CD4-positive, alpha-beta T cell treated with Interleukin-2 at 100 ng/mL for 4 hours (primary cell): ENCODE measurements at regions not wholly inside any gene's neighbourhood (a gene's known extent, or its start where the extent isn't known, plus 50 kb on each side); places are given as distances from the start of the nearest gene placed in this dataset.
"Not testable (repeated sequence)": the region's sequence is repeated elsewhere in the genome, so short reads cannot be mapped to it uniquely, and the experiment has no call there.

Experiments
- DNase-seq: peaks from one replicate; pipeline ENCODE4 v3.0.0-alpha.2; 2020; ENCODE audit warnings: low spot score

- DNase-seq: no peak
These were observed 108.0 kb upstream of the ALKAL2 start for GRCh38 chr2:395886-396285.

GRCh38 chr2:393711-394696 lies 106.1 kb upstream of the ALKAL2 start:
- DNase-seq: peak; percentile 56

GRCh38 chr2:392926-393280 lies 105.0 kb upstream of the ALKAL2 start:
- DNase-seq: no peak

DNA sequence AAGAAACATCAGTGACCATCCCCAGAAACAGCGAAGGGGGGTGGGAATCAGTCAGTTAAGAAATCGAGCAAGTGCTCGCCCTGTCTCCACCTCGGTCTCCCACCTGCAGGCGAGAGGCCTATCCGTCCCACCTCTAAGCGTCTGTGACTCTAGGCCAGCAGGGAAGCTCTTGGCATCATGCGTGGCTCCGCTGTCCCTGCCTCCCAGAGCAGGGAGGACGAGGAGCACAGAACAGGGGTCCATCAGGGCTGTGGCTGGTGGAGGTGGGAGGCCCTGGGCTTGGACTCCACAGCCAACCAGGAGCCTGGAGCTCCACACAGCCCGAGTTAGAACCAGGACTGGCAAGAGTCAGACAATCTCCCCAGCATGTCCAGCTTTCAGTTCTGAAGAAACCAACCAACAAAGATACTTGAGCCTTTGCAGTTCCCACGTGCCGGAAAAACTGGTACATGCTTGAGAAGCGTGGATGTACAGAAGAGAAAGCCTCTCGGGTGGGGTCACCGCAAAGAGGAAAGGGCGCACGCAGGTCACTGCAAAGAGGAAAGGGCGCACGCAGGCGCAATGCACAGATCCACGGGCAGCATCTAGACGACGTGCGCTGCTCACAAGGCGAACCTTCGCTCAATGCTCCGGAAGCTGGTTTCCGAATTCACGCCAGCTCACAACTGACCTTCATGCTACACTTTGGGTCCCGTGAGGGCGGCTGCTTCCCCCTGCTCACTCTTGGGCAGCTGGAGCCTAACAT lies 104.5 kb upstream of the ALKAL2 start:
- no peak for DNase-seq

DNA sequence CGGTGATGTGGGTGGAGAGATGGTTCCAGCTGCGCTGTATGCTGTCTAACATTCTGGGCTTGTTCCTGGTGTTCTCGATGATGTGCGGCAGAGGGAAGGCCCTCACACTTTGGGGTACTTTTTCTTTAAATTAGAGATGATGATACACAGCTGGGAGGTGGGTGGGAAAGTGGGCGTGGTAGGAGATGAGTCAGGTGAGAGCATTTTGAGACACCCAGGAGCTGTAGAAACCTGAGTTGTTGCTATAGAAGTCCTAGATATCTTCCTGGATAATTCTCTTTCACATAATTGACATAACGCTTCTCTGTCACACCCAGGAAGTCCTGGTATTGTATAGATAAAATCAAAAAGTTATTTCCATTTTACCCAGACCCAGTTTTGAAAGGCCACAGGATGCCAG lies 103.8 kb upstream of the ALKAL2 start:
- DNase-seq: no peak

- no peak for DNase-seq
These were observed 103.1 kb upstream of the ALKAL2 start for GRCh38 chr2:390959-391358.

DNA sequence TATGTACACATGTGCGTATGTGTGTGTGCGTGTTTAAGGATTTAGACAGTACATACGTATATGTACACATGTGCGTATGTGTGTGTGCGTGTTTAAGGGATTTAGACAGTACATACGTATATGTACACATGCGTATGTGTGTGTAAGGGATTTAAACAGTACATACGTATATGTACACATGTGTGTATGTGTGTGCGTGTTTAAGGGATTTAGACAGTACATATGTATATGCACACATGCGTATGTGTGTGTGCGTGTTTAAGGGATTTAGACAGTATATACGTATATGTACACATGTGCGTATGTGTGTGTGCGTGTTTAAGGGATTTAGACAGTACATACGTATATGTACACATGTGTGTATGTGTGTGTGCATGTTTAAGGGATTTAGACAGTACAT lies 102.1 kb upstream of the ALKAL2 start:
- not testable (repeated sequence) for DNase-seq

DNA sequence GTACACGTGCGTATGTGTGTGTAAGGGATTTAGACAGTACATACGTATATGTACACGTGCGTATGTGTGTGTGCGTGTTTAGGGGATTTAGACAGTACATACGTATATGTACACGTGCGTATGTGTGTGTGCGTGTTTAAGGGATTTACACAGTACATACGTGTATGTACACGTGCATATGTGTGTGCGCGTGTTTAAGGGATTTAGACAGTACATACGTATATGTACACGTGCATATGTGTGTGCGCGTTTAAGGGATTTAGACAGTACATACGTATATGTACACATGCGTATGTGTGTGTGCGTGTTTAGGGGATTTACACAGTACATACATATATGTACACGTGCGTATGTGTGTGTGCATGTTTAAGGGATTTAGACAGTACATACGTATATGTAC lies 100.9 kb upstream of the ALKAL2 start:
- DNase-seq: not testable (repeated sequence)

- DNase-seq: no peak
These were observed 100.1 kb upstream of the ALKAL2 start for GRCh38 chr2:387980-388421.

DNA sequence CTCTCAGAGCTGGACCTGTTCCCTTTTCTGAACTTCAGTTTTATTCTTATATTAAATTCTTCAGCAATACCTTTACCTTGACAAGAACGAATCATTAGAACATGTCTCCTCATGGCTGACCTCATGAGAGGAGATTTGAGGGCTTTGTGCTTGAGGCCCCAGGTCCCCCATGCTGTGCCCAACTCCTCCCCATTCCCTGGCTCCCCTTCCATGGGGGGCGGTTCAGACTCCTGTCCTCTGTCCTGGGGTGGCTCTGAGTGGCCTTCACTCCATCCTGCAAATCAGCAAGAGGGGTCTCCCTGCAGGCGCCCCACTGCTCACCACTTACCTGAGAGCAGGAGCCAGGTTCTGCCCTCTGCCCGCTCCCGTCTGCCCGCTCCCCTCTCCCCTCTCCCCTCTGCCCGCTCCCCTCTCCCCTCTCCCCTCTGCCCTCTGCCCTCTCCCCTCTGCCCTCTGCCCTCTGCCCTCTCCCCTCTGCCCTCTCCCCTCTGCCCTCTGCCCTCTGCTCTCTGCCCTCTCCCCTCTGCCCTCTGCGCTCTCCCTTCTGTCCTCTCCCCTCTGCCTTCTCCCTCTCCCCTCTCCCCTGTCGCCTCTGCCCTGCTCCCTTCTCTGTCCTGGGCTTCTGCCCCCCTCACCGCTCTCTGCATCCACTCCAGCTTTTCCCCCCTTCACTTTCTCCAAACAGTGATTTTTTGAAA lies 98.7 kb upstream of the ALKAL2 start:
- DNase-seq: no peak

DNA sequence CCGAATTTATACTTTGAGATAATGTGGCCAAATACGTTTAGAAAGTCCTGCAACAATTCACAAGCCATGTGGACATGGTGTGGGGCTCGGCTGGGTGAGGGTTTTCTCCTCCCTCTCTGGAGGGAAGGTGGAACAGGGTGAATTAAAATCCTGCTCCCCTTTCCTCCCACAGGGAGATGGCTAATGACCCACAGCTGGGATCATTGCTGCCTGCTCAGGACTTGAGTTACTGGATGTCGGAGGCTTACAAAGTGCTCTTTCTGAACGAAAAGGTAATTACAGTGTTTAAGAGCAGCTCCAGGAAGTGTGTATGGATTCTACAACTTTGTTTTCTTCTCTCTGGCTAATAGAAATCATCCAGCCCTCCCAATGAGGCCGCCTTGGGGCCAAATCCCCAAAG lies 97.9 kb upstream of the ALKAL2 start:
- no peak for DNase-seq

DNA sequence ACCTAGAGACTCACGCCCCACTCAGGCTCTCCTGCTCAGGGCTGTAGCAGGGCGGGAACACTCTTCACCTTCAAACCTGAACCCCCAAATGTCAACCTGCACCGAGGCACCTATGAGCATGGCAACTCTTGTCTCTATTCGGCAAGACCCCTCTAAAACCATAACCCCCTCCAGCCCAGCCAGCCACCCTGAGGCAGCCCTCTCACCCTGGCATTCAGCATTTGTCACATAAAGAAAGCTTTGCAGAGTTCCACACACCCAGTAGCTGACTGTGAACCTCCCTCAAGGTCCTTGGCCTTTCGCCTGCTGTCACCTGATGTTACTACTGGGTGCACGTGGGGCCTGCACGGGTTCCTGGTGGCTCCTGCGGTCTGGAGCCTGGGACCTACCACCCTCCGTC lies 97.2 kb upstream of the ALKAL2 start:
- no peak for DNase-seq

GRCh38 chr2:383888-384287 lies 96.0 kb upstream of the ALKAL2 start:
- DNase-seq: no peak

DNA sequence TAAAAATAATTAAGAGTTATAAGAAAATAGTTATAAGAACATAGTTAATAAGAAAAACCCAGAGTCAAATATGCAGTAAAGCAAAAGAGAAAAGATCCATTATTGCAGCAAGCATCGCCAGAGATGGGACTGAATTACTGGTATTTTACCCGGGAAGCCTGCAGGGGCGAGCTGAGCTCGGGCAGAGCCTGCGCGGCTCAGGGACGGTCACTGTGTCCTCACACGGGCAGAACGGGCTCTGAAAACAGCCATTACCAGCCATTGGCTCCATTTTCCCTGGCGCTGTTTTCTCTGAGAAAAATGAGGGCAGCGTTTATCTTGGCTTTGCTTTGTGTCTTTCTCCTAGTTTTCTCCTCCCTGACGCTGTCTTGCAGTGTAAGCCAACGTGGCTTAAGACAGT lies 95.3 kb upstream of the ALKAL2 start:
- DNase-seq: no peak

DNA sequence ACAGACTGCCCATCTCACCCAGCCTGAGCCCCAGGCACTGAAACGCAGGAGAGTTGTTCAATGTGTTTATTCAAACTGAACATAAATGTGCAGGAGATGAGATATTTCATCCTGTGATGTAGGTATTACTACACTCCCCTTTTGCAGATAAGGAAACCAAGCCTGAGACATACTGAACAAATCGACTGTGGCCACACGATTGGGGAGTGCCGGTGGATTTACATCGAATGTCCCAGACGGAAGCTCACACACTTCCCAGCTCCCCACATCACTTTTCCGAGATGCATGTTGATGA lies 94.8 kb upstream of the ALKAL2 start:
- DNase-seq: no peak

DNA sequence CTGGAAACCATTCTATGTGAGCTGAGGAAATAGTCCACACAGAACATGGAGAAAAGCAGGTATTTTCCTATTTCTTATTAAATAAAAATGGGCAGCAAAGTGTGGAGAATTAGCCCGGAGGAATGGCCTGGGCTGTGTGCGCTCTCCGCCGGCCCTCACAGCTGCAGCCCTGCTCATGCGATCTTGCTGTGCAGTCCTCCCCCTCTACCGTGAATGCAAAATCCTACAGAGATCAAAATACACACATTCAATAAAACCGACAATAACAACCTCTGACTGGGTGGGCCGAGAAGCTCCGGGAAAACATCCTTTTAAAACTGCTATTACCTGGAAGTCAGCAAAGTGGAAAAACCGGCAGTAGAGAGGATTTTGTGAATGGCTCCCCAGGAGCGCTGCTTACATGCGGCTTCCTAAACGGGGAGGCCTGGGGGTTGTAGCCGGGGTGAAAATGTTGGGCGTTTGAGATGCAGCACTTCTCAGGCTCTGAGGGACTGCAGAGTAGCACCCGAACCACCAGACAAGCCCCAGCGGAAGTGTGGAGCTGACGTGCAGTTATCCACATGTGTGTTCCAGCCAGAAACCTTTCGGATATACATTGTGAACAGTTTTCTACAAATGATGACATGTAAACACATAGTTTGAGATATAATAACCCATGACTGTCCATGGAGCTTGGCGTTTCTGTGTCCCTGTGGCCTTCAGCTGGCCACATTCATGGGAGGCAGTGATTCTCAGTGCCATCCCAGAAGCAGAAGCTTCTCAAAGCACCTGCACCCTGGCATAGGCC lies 94.2 kb upstream of the ALKAL2 start:
- no peak for DNase-seq

DNA sequence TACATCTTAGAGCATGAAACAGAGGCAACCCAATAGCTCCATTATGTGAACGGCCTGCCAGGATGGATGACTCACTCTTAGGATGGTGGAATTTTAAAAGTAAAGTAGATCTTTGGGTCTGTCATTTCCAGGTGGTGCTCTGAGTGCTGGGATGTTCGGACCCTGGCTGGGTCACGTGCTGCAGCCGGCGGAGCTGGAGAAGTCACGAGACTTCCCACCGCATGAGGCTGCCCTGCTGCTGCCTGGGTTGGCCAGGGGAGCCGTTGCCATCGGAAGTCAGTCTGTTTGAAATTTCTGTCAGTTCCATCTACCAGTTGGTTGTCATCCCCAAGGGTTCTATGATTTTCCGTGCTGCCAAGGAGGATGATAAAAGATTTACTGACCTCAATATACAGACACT lies 93.3 kb upstream of the ALKAL2 start:
- no peak for DNase-seq

DNA sequence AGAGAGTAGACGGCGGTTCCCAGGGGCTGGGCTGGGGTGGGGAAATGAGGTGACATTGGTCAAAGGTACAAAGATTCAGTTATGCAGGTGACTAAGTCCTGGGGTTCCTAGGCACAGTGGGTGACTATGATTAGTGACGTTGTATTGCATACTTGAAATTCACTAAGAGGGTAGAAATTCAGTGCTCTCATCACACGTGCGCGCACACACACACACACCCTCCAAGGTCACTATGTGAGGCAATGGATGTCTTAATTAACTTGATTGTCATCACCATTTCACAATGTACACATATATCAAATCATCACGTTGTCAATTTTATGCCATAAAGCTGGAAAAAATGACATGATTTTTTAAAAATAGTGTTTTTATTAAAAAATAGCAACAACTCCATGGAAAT lies 92.9 kb upstream of the ALKAL2 start:
- DNase-seq: no peak

DNA sequence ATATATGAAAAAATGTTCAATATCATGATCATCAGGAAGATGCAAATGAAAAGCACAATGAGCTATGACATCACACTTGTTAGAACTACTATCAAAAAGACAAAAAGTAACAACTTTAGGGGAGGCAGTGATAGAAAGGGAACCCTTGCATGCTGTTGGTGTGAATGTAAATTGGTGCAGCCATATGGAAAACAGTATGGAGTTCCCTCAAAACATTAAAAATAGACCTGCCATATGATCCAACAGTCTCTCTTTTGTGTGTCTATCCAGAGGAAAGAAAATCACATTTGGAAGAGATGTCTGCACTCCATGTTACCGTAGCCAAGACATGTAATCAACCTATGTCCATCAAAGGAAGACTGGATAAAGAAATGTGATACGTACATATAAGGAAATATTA lies 92.3 kb upstream of the ALKAL2 start:
- DNase-seq: no peak

GRCh38 chr2:379778-380177 lies 91.9 kb upstream of the ALKAL2 start:
- DNase-seq: no peak

DNA sequence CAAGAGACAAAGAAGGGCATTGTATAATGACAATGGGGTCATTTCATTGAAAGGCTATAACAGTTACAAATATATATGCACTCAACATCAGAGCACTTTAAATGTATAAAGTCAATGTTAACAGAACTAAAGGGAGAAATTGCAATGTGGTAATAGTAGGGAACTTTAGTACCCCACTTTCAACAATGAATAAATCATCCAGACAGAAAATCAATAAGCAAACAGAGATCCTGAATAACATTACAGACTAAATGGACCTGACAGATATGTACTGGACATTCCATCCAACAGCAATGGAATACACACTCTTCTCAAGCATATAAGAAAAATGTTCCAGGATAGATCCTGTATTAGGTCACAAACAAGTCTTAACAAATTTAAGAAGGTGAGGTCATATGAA lies 90.5 kb upstream of the ALKAL2 start:
- DNase-seq: no peak

DNA sequence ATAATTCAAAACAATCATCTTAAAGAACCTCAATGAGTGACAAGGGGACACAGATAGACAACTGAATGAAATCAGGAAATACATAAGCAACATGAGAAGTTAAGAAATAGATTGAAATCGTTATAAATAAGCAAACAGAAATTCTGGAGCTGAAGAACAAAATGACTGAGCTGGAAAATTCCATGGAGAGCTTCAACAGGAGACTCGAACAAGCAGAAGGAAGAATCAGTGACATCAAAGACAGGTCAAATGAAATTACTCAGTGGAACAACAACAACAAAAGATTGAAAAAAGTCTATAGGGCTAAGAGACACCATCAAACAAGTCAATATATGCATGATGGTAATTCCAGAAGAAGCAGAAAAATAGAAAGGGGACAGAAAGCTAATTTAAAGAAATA lies 89.5 kb upstream of the ALKAL2 start:
- DNase-seq: no peak
